Stimulated activated CD8-positive, alpha-beta memory T cell treated with anti-CD3 and anti-CD28 coated beads, Interleukin-7, amount 100 ng/mL, for 1 hour (primary cell): ENCODE measurements at regions not wholly inside any gene's neighbourhood (a gene's known extent, or its start where the extent isn't known, plus 50 kb on each side); places are given as distances from the start of the nearest gene placed in this dataset.
"Not testable (repeated sequence)": the region's sequence is repeated elsewhere in the genome, so short reads cannot be mapped to it uniquely, and the experiment has no call there.

Experiments
- DNase-seq, 2 donors: peaks; one replicate each; pipeline ENCODE4 v3.0.0-alpha.2; 2020; ENCODE audit warnings: low read depth in 2 of 2

DNA sequence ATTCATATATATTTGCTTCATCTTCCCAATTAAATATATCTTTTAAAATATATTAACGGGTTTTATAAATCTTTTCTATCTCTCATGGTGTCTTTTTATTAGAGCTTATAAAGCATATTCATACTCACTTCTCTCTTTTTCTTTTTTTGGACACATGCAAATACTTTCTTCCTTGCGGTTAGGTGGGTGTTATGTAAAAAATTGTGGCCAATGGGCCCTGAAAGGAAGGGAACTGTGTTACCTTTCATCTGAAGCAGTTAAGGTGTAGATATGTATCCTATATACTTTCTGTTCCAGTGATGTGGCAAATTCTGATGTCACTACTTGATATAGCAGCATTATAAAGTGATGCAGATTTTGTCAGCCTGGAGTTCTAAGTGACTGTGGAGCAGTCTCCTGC is 714.5 kb downstream of the PLCL1 start:
- DNase-seq: no peak

DNA sequence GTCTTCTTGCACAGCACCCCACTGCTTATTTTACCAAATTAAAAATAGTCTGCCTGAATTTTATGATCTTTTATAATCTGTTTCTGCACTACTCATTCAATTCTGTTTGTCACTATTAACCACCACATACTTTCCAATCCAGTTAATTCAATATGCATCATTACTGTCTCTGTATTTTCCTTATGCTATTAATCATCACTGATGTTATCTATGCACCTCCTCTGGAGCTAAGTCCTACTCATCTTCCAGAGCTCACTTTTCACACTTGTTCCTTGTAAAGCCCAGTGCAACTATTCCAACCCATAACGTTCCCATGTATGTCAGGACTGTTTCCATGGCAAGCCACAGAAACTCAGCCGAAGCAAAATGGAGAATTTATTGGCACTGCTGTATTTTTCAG is 713.6 kb downstream of the PLCL1 start:
- DNase-seq: no peak

DNA sequence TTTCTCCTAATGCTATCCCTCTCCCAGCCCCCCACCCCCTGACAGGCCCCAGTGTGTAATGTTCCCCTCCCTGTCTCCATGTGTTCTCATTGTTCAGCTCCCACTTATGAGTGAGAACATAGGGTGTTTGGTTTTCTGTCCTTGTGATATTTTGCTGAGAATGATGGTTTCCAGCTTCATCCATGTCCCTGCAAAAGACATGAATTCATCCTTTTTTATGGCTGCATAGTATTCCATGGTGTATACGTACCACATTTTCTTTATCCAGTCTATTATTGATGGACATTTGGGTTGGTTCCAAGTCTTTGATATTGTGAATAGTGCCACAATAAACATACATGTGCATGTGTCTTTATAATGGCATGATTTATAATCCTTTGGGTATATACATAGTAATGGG is 704.2 kb downstream of the PLCL1 start:
- DNase-seq: not testable (repeated sequence)

DNA sequence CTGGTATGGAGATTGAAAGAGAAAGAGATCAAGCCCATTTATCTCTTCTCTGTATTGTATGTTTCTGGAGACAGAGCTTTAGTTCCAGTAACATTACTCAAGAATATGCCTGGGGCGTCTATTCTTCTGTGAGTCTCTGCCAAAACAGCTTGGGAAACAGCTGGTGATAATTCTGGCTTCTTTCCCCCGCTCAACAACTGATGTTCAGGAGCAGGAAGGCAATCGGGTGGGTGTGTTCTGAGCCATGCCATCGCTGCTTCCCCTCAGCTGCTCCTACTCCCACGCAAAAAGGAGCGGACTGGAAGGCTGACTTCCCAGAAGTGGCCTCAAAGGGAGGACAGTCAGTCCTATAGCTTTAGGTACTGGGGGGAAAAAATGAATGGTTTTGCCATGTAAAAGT is 695.1 kb downstream of the PLCL1 start:
- DNase-seq: no peak

DNA sequence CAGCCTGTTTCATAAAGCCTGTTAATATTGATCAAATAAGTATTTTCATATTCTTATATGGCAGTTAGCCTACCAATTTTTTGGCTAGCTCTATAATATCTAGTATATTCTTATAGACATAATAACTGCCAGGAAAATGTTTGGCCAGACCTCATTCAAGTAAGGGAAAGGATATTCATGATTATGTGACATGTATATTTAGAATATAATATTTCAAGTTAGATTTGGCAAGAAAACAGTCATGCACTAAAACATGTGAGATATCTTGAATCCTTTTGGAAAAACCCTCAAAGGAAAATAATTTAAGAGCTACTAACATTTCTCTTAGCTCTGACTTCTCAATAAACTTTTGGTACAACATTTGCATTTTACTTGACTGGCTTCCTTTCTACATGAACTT is 694.1 kb downstream of the PLCL1 start:
- DNase-seq: no peak

DNA sequence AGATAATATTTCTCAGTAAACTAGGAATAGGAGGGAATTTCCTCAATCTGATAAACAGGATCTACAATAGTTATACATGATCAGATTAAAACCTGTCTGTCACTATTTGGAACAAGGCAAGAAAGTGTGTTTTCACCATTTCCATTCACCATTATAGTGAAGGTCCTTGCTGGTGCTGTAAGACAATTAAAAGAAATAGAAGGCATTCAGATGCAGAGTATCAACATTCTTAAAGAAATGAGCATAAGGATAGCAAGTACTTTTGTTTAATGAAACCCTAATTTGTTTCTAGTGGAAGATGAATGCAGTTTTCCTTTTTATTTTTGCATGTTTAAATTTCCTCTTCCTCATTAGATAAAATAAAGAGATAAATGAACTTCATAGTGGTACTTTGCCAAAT is 693.7 kb downstream of the PLCL1 start:
- DNase-seq: no peak

DNA sequence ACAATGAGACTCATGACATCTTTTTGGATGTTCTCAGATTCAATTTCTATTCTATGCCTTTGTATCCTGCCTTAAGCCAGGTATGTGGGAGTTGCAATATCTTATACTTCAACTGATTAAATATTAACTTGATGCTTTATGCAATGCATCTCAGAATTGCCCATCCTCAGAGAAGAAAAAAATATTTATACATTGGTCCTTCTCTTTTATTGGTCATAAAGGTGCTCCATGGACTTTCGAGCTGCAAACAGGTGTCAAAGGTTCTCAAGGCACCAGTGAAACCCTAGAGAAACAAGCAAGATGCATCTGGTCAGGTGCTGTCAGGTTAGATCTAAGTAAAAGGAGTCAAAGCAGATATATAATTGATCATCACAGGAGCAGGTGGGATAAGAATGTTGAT is 690.5 kb downstream of the PLCL1 start:
- DNase-seq: no peak

DNA sequence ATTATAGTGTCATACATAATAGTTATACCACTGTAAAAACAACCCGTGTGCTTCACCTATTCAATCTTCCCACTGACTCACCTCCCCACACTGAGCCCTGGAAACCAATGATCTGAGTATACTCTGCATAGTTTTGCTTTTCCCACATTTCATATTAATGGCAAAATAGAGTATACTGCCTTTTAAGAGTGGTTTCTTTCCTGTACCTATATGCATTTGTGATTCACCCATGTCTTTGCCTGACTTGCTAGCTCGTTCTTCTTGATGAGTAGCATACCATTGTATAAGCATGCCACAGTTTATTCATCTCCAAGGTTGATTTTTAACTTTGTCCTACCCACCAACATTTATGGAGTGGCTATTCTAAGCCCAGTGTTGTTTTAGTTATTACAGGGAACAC is 686.4 kb downstream of the PLCL1 start:
- DNase-seq: no peak

DNA sequence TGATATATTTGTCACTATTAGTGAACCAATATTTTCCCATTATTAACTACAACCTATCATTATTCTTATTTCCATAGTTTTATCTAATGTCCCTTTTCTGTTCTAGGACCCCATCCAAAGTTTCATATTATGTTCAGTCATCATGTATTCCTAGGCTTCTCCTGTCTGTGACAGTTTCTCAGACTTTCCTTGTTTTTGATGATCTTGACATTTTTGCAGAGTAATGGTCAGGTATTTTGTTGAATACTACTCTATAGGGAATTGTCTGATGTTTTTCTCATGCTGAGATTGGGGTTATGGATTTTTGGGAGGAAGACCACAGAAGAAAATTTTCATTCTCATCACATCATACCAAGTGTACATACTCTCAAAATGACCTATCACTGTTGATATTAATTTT is 684.6 kb downstream of the PLCL1 start:
- DNase-seq: no peak

DNA sequence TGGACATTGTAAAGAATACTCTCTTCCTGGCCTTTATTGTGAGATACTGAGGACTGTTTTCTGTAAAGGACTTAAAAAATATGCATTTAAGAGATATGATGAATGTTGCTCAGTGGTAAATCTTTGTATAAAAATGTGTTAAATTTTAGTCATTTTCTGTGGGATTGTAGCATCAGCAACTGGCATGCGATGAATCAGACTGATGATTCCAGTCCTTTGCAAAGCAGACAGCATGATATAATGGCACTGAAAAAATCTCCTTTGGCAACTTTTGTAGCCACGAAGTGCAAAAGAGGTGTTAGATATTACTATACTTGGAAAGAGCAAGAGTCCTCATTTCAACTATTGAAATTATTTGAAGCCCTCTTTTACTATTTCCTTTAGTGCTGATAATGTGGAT is 678.7 kb downstream of the PLCL1 start:
- DNase-seq: no peak

DNA sequence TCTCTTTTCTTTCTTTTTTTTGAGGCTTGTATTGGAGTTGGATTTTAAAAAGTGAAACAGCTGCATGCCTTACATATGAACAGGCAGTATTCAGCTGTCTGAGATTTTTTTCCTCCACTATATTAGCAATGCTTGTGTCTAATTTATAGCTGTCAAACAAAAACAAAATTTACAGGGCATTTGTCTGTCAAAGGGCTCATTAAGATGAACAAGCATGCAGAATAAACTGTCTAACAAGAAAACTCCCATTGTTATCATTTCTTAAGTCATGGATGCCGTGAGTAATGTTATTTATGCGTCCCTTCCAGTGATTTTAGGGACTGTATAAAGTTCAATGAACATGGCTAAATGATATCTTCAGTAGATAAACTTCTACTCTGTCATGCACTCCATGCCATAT is 674.7 kb downstream of the PLCL1 start:
- DNase-seq: no peak

DNA sequence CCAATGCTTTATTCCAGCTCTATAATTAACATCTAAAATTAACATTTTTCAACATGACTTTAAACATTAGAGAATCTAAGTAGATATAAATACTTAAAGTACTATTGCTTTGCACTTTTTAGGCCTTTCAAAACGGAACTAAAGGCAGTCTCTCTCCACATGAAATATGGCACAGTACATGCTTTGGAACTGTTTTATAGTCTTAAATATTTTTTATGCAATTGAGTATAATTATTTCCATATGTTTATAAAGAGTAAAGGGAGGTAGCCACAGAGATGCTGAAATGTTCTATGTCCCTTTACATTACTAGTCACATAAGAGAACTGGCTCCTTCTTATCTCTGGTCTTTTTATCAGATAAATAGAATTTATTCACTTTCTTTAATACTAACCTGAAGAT is 674.0 kb downstream of the PLCL1 start:
- DNase-seq: no peak

DNA sequence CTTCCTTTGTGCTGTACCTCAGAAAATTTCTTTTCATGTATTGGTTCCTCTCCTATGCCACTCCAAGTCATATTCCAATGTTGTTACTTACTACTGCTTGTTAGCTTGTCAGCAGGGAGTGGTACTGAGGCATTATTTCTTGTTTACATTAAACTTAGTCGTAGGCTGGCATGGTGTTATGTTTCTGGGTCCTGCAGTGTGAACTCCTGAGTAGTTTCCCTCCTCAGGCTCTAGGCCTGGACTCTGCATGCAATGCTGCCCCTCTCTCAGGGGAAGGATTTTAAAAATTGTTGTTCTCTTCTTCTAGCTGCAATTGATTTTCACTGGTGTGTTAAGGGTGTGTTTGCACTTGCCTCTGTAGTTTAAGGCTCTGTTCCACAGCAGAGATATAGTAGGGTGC is 671.6 kb downstream of the PLCL1 start:
- DNase-seq: no peak

DNA sequence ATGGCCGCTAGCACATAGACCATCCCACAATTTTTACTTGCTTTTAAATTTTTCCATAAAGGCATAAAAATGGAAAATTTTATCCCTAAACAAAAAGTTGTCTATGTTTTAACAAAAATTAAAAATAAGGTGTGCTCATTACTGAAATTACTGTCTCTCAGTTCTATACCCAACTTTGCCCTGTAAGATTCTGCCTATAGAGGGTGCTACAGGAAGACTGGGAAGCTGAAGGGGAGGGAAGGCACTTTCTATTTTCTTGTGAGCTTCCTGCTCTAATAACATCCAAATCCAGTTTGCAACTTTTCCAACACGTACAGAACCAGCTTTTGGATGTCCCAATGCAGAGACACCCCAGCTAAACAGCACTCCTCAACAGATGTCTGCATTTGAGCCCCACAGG is 666.9 kb downstream of the PLCL1 start:
- no peak for DNase-seq

DNA sequence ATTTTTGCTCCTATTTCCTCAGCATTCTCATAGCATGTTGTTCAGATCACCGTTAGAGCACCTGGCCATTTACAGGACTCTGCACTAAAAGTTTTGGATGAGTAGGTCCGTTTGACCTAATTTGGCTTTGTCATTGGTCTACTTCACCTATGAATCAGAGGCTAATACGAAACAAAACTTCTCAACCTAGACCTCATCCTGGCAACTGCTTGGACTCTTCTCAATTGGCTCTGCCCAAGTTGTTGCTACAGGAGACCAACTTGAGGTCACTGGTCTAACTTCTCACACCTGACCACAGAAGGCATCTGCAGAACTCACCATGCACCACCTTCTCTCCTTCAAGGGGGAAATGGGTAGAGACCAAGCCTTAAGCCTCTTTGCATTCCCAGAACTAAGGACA is 663.7 kb downstream of the PLCL1 start:
- DNase-seq: no peak

DNA sequence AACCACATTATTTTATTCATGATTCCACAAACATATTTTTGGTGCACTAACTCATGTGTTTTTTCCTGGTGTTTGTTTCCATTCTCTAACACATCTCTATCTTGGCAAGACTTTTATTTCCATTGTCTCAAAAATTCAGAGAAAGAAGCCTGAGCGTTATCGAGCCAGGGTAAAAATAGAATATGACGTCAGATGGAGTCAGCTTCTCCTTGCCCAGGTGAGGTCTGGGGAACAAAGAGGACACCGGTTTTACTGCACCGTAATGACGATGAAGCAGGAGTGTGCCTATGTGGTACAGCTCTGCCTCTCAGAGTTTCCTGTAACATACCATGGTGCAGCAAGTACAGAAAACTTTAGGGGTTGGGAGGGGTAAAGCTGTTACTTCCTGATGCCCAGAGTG is 661.6 kb downstream of the PLCL1 start:
- DNase-seq: no peak

DNA sequence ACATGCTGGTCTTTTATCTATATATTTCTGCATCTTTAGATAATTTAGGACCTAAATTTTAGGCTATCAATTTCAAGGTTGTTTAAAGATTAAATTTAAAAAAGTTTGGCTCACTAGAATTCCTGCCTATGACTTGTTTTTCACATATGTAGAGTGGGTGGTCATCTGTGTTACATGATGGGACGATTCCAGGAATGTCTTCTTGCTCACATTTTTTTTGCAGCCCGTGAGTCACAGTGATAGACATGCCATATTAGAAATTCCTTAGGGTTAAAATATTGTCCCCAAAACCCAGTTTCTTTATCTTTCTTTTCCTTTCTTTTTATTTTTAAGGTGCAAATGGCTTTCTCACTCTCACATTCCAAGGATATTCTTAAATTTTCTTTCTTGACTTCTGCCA is 652.0 kb downstream of the PLCL1 start:
- no peak for DNase-seq

DNA sequence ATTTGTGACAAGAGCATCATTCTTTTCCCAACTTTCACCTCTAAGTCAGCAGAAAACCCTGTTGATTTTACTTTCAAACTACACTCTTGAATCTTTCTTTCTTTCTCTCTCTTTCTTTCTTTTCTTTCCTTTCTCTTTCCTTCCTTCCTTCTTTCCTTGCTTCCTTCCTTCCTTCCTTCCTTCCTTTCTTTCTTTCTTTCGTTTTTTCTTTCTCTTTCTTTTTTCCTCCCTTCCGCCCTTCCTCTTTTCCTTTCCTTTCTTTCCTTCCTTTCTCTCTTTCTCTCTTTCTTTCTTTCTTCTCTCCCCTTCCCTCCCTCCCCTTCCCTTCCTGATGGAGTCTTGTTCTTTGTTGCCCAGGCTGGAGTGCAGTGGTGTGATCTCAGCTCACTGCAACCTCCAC is 649.5 kb downstream of the PLCL1 start:
- DNase-seq: no peak

DNA sequence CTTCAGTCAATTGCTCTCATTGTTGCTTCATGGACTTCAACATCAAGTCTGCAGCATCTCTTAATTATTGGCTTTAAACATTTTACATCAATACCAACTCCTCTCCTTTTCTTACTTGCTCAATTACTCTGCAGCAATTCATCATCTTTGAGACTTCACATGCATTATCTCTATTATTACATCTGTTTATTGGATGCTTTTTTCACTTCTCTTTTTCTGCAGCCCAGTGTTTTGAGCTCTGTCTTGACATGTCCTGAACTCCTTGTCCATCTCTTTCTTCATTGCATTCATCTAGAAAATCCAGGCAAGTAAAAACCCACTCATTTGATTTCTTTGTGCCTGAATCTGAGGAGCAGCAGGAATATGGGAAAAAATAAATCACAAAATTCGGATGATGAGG is 647.9 kb downstream of the PLCL1 start:
- DNase-seq: no peak

DNA sequence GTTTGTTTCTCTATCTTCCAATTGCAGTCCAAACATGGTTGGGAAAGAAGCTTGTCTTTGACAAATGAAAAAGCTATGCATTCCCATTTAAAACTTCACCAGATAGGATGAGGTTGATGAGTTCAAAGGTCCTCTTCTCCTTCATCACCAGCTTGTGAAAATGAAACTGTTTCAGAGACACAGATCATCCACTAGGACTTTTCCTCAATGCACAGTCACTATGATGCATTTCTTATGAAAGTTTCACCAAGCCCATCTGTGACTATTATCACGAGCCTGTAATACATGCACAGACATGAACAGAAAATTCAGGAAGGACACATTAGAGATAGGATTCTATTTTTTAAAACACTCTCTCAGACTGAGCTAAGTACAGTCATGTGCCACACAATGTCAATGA is 644.4 kb downstream of the PLCL1 start:
- DNase-seq: no peak

DNA sequence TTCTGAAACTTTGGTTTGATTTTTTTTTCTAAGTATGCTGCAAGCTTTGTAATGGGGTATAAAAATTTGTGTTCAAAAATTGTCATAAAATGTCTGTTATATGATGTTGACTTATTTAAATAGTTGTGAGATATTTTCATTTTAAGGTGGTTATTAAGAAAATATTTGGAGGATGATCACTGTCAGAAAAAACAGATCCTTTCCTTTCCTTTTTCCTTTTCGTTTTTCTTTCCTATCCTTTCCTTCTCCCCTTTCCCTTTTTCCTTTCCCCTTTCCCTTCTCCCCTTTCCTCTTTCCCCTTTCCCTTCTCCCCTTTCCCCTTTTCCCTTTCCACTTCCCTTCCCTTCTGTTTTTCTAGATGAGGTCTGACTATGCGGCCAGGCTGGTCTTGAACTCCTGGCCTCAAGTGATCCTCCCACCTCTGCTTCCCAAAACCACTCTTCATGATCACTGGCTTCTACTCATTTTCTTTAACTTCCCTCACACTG is 640.5 kb downstream of the PLCL1 start:
- DNase-seq: no peak

DNA sequence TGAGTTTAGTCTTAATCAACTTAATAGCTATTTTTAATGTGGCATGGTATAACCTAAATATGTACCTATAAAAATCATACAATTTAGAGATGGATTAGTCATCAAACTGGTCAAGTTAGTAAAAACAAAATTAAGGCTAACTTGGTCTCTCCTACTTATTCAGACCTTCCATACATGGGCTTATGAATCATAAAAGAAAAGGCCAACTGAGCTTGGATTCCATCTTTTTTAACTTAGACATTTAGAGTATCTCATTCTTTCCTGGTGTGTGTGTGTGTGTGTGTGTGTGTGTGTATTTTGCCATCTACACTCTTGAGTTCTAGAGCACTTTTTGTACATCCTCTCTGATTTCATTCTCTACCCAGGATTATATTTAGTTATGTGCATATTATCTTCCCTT is 637.5 kb downstream of the PLCL1 start:
- no peak for DNase-seq

DNA sequence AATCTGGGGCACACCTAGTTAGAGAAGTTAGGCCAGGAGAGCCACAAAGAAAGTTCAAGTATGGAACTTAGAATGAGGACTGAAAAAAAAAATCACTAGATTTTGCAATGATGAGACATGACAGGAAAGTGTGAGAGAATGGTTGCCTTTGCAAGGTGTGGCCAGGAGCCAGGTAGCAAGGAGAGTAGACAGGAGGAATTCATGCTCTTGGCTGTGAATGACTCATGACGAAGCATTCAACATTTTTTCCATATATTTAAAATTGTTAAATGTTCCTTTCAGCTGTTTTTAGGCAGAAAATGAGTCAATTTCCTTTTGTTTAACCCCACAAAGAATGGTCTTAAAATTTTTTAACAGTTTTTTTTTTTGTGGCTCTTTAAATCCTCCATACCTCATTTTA is 636.9 kb downstream of the PLCL1 start:
- DNase-seq: no peak

DNA sequence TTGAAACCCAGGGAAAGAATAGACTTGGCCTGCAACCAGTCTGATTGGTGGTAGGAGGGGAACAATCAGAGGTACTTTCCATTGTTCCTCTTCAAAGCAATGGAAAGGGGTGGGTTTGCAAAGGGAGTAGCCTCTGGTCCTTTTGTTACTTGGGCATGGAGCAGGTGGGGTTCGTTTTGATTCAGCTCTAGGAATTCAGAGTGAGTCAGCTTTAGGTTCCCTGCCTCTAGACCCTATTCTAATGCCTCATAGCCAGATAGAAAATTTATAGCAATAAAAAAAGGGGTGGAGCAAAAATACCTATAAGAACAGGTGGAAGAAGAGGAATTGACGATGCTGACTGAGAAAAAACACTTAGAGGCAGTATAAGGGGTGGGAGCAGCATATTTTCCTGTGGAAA is 636.4 kb downstream of the PLCL1 start:
- DNase-seq: no peak

DNA sequence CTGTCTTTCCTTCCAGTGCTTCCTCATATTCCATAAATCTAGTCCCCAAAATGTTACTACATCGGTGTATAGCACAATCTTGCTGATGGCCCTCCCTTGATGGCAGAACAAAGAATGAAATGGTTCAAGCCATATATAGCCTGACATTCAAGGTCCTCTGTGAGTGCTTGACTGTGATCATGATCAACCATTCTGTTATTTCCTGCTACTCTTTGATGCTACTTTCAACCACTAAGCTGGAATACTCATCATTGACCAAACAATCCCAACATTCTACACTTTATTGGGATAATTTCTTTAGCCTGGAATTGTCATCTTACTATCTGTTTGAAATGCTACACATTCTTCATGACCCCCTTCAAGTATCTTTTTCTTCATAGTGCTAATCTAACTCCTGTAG is 633.9 kb downstream of the PLCL1 start:
- no peak for DNase-seq
